ENCODE measurements at regions not wholly inside any gene's neighbourhood (a gene's known extent, or its start where the extent isn't known, plus 50 kb on each side); places are given as distances from the start of the nearest gene placed in this dataset.
"Not testable (repeated sequence)": the region's sequence is repeated elsewhere in the genome, so short reads cannot be mapped to it uniquely, and the experiment has no call there.

GRCh38 chr7:32668387-32669097 lies 173.3 kb downstream of the AVL9 start:
- TF ChIP-seq CTCF (conservative IDR thresholded peaks at IDR 0.05; ENCODE audit: low read length); EZH2phosphoT487 (IDR thresholded peaks at IDR 0.05; ENCODE audit: borderline replicate concordance): not testable (repeated sequence)

Data from Loucy (cell line).